H9 (cell line): ENCODE measurements at regions not wholly inside any gene's neighbourhood (a gene's known extent, or its start where the extent isn't known, plus 50 kb on each side); places are given as distances from the start of the nearest gene placed in this dataset.

Source experiments
- DNase-seq: peaks from one replicate; pipeline ENCODE4 v3.0.0-alpha.2; 2017
- H2AFZ ChIP-seq: one replicate; pipeline ENCODE4 v1.6.1; 2013; ENCODE audit warnings: mild to moderate bottlenecking, low read length, control low read depth, moderate library complexity
- H2AK5ac ChIP-seq: 2 replicates; pipeline ENCODE4 v1.6.1; 2013; ENCODE audit warnings: low read length, control low read depth, mixed read lengths; ENCODE audit not compliant: insufficient read length
- H2BK120ac ChIP-seq: one replicate; pipeline ENCODE4 v1.6.1; 2013; ENCODE audit warnings: low read depth, mild to moderate bottlenecking, low read length, control low read depth, inconsistent platforms; ENCODE audit not compliant: poor library complexity, severe bottlenecking
- H2BK12ac ChIP-seq: 2 replicates; pipeline ENCODE4 v1.6.1; 2013; ENCODE audit warnings: low read length, control low read depth, mixed read lengths, low read depth; ENCODE audit not compliant: insufficient read length
- H2BK15ac ChIP-seq: 2 replicates; pipeline ENCODE4 v1.6.1; 2013; ENCODE audit warnings: low read depth, low read length, control low read depth
- H2BK20ac ChIP-seq: one replicate; pipeline ENCODE4 v1.6.1; 2013; ENCODE audit warnings: low read depth, mild to moderate bottlenecking, low read length, control low read depth, inconsistent platforms; ENCODE audit not compliant: poor library complexity, severe bottlenecking
- H2BK5ac ChIP-seq: 2 replicates; pipeline ENCODE4 v1.6.1; 2013; ENCODE audit warnings: low read length, control low read depth, mixed read lengths; ENCODE audit not compliant: insufficient read length
- H3K14ac ChIP-seq: 2 replicates; pipeline ENCODE4 v1.6.1; 2013; ENCODE audit warnings: low read length, control low read depth; ENCODE audit not compliant: insufficient read depth
- H3K18ac ChIP-seq: 2 replicates; pipeline ENCODE4 v1.6.1; 2013; ENCODE audit warnings: low read depth, mild to moderate bottlenecking, mixed read lengths, low read length, control low read depth; ENCODE audit not compliant: insufficient read length
- H3K23ac ChIP-seq: 2 replicates; pipeline ENCODE4 v1.6.1; 2013; ENCODE audit warnings: low read length, control low read depth, mixed read lengths, low read depth; ENCODE audit not compliant: insufficient read length
- H3K23me2 ChIP-seq: 2 replicates; pipeline ENCODE4 v1.6.1; 2013; ENCODE audit warnings: low read depth, mild to moderate bottlenecking, mixed read lengths, low read length, control low read depth; ENCODE audit not compliant: insufficient read length, poor library complexity, severe bottlenecking
- H3K27ac ChIP-seq: 2 replicates; pipeline ENCODE4 v1.5.1; 2013; ENCODE audit warnings: low read length, control low read depth, mixed read lengths, low read depth; ENCODE audit not compliant: insufficient read length
- H3K27me3 ChIP-seq: 2 replicates; pipeline ENCODE4 v1.6.1; 2013; ENCODE audit warnings: low read length, control low read depth, inconsistent platforms; ENCODE audit not compliant: insufficient read depth
- H3K4ac ChIP-seq: 2 replicates; pipeline ENCODE4 v1.6.1; 2013; ENCODE audit warnings: low read depth, mild to moderate bottlenecking, control low read depth, inconsistent platforms, low read length, moderate library complexity
- H3K4me1 ChIP-seq: 2 replicates; pipeline ENCODE4 v1.6.1; 2013; ENCODE audit warnings: low read length, control low read depth, inconsistent platforms; ENCODE audit not compliant: insufficient read depth
- H3K4me2 ChIP-seq: 2 replicates; pipeline ENCODE4 v1.6.1; 2013; ENCODE audit warnings: low read length, control low read depth, mixed read lengths; ENCODE audit not compliant: insufficient read length, insufficient read depth
- H3K56ac ChIP-seq: 2 replicates; pipeline ENCODE4 v1.6.1; 2013; ENCODE audit warnings: low read depth, mild to moderate bottlenecking, mixed read lengths, low read length, control low read depth; ENCODE audit not compliant: insufficient read length
- H3K79me1 ChIP-seq: 2 replicates; pipeline ENCODE4 v1.6.1; 2013; ENCODE audit warnings: low read depth, mild to moderate bottlenecking, moderate library complexity, low read length, control low read depth, inconsistent platforms; ENCODE audit not compliant: insufficient read depth, poor library complexity, severe bottlenecking
- H3K79me2 ChIP-seq: 2 replicates; pipeline ENCODE4 v1.6.1; 2013; ENCODE audit warnings: low read length, control low read depth, inconsistent platforms; ENCODE audit not compliant: insufficient read depth
- H3K9ac ChIP-seq: 2 replicates; pipeline ENCODE4 v1.6.1; 2013; ENCODE audit warnings: low read length, control low read depth, mixed read lengths; ENCODE audit not compliant: insufficient read length; ENCODE audit errors: extremely low read depth
- H3K9me3 ChIP-seq: one replicate; pipeline ENCODE4 v1.6.1; 2013; ENCODE audit warnings: low read depth, low read length, inconsistent platforms; ENCODE audit not compliant: control insufficient read depth
- H3T11ph ChIP-seq: one replicate; pipeline ENCODE4 v1.6.1; 2013; ENCODE audit warnings: mild to moderate bottlenecking, low read length, control low read depth, inconsistent platforms
- H4K20me1 ChIP-seq: one replicate; pipeline ENCODE4 v1.6.1; 2013; ENCODE audit not compliant: control insufficient read depth, insufficient read length, insufficient read depth
- H4K5ac ChIP-seq: 2 replicates; pipeline ENCODE4 v1.6.1; 2013; ENCODE audit warnings: low read depth, mild to moderate bottlenecking, mixed read lengths, low read length, control low read depth; ENCODE audit not compliant: insufficient read length
- H4K8ac ChIP-seq: replicated peaks from 2 replicates; pipeline ENCODE4 v1.6.1; 2013; ENCODE audit warnings: low read length, control low read depth, mixed read lengths, low read depth; ENCODE audit not compliant: insufficient read length
- H4K91ac ChIP-seq: 2 replicates; pipeline ENCODE4 v1.6.1; 2013; ENCODE audit warnings: low read depth, mild to moderate bottlenecking, moderate library complexity, mixed read lengths, low read length, control low read depth; ENCODE audit not compliant: insufficient read length
- H3K27ac Mint-ChIP-seq, 3 experiments: 2 replicates in 2 of 3; 3 replicates in 1 of 3; pipeline ENCODE4 v1.8.0; 2020 to 2021; ENCODE audit warnings: mixed read lengths in 3 of 3, mild to moderate bottlenecking in 1 of 3, moderate library complexity in 1 of 3
- H3K27me3 Mint-ChIP-seq: 2 replicates; pipeline ENCODE4 v1.8.0; 2021; ENCODE audit warnings: low read depth, mild to moderate bottlenecking, moderate library complexity, mixed read lengths
- H3K36me3 Mint-ChIP-seq, 3 experiments: 2 replicates in 2 of 3; 3 replicates in 1 of 3; pipeline ENCODE4 v1.8.0; 2020 to 2021; ENCODE audit warnings: low read depth in 3 of 3, mixed read lengths in 3 of 3; ENCODE audit not compliant: insufficient read depth in 1 of 3
- H3K4me1 Mint-ChIP-seq, 2 experiments: 2 replicates each; pipeline ENCODE4 v1.8.0; 2020; ENCODE audit warnings: mixed read lengths in 2 of 2
- H3K4me3 Mint-ChIP-seq, 2 experiments: 2 replicates in 1 of 2; 3 replicates in 1 of 2; pipeline ENCODE4 v1.8.0; 2020 to 2021; ENCODE audit warnings: mild to moderate bottlenecking in 2 of 2, mixed read lengths in 2 of 2, moderate library complexity in 1 of 2
- H3K9me3 Mint-ChIP-seq, 2 experiments: 2 replicates in 1 of 2; 3 replicates in 1 of 2; pipeline ENCODE4 v1.8.0; 2020; ENCODE audit warnings: mild to moderate bottlenecking in 2 of 2, mixed read lengths in 2 of 2, moderate library complexity in 1 of 2
- WGBS: extraction: QIAGEN DNeasy Blood & Tissue Kit; methylation state at CpG from one replicate; pipeline ENCODE4 v1.1.7; 2013; ENCODE audit warnings: missing lambda C conversion rate, low lambda C conversion rate, mixed read lengths; ENCODE audit not compliant: insufficient read length; ENCODE audit errors: extremely low coverage; 5-methylcytosine and 5-hydroxymethylcytosine counted together
- TF ChIP-seq, protein P1 (sequence below): fragments of 200-600 bp; sonication (generic); conservative IDR thresholded peaks from 3 replicates; pipeline ENCODE4 v1.8.0; 2021; ENCODE audit warnings: antibody characterized with exemption, mild to moderate bottlenecking

DNA sequence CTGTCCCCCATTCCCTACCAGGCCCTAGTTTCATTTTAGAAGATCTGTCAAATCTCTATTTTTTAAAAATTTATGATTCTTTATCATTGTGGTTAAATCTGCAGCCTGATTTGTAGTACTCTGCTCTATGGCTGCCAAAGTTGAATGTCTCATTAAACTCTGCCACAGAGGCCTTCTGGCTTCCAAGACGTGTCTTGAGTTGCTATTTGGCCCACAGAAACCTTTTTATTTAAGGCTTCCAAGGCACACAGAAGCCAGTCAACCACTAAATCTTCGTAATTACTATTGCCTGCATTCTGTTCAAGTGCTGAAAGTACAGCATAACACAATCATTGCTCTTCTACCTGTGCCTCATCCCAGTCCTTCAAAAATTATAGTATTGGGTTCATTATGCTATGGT lies 971.0 kb downstream of the NCAM2 start:
- Histone ChIP-seq H4K91ac (no peak overlapping the region), H3K14ac (no peak overlapping the region), H2BK5ac (no peak overlapping the region), H4K20me1 (no peaks in the 10 kb centered on the region), H3K56ac (no peak overlapping the region), H3K79me1 (no peaks in the 10 kb centered on the region), H3K9me3 (peaks cover 6% of the 10 kb centered on the region), H2BK20ac (no peak overlapping the region), H3K18ac (no peak overlapping the region), H2BK15ac (no peak overlapping the region), H2AFZ (no peak overlapping the region), H4K5ac (no peak overlapping the region), H4K8ac (no peak overlapping the region), H3K27ac (no peak overlapping the region), H3K4me1 (no peaks in the 10 kb centered on the region; the same call in 1 of the 2 replicates), H3K9ac (no peak overlapping the region), H3K79me2 (no peaks in the 10 kb centered on the region), H3T11ph (no peak overlapping the region), H3K4me2 (no peak overlapping the region), H2BK12ac (no peak overlapping the region), H3K23me2 (no peaks in the 10 kb centered on the region), H3K4ac (no peak overlapping the region), H3K27me3 (no peaks in the 10 kb centered on the region), H3K23ac (no peak overlapping the region), H2AK5ac (no peak overlapping the region), H2BK120ac (no peak overlapping the region)
- H3K27ac Mint-ChIP-seq, result no peak overlapping the region
- WGBS, result no CpG with 5 or more reads among the region's 2 CpGs
- peaks cover 17 to 19% of the 10 kb centered on the region in 2 experiments for H3K9me3 Mint-ChIP-seq
- peaks cover 8% of the 10 kb centered on the region for H3K27me3 Mint-ChIP-seq
- H3K36me3 Mint-ChIP-seq, result peaks cover 10 to 17% (median 16%) of the 10 kb centered on the region in 3 experiments
- TF ChIP-seq, protein P1, sequence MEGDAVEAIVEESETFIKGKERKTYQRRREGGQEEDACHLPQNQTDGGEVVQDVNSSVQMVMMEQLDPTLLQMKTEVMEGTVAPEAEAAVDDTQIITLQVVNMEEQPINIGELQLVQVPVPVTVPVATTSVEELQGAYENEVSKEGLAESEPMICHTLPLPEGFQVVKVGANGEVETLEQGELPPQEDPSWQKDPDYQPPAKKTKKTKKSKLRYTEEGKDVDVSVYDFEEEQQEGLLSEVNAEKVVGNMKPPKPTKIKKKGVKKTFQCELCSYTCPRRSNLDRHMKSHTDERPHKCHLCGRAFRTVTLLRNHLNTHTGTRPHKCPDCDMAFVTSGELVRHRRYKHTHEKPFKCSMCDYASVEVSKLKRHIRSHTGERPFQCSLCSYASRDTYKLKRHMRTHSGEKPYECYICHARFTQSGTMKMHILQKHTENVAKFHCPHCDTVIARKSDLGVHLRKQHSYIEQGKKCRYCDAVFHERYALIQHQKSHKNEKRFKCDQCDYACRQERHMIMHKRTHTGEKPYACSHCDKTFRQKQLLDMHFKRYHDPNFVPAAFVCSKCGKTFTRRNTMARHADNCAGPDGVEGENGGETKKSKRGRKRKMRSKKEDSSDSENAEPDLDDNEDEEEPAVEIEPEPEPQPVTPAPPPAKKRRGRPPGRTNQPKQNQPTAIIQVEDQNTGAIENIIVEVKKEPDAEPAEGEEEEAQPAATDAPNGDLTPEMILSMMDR, result no peak
- peaks cover 13 to 14% of the 10 kb centered on the region in 2 experiments for H3K4me1 Mint-ChIP-seq
- H3K4me3 Mint-ChIP-seq, result no peak overlapping the region
- DNase-seq, result no peak
